ENCODE measurements at regions not wholly inside any gene's neighbourhood (a gene's known extent, or its start where the extent isn't known, plus 50 kb on each side); places are given as distances from the start of the nearest gene placed in this dataset.

GRCh38 chr3:80283783-80284182 lies 516.0 kb upstream of the ROBO1 start:
- TF ChIP-seq POLR2A (IDR thresholded peaks at IDR 0.05) (no peak), CTCF (IDR thresholded peaks at IDR 0.05) (no peak)

All from heart left ventricle (tissue), 13 donors.